Neural progenitor cell (in vitro differentiated cells): ENCODE measurements at regions not wholly inside any gene's neighbourhood (a gene's known extent, or its start where the extent isn't known, plus 50 kb on each side); places are given as distances from the start of the nearest gene placed in this dataset.

ENCODE experiments used
- EZH2 ChIP-seq: fragments of 200-600 bp; sonication (generic); IDR thresholded peaks from 2 replicates; pipeline ENCODE4 v1.6.1; 2017; ENCODE audit warnings: antibody characterized with exemption, mild to moderate bottlenecking, moderate library complexity
- EZH2phosphoT487 ChIP-seq: fragments of 200-600 bp; sonication (generic); IDR thresholded peaks from 2 replicates; pipeline ENCODE4 v1.6.1; 2017; ENCODE audit warnings: antibody characterized with exemption
- TF ChIP-seq, protein P1 (sequence below): fragments of 200-600 bp; sonication (generic); IDR thresholded peaks from 2 replicates; pipeline ENCODE4 v1.5.1; 2017; ENCODE audit warnings: antibody characterized with exemption, mild to moderate bottlenecking

DNA sequence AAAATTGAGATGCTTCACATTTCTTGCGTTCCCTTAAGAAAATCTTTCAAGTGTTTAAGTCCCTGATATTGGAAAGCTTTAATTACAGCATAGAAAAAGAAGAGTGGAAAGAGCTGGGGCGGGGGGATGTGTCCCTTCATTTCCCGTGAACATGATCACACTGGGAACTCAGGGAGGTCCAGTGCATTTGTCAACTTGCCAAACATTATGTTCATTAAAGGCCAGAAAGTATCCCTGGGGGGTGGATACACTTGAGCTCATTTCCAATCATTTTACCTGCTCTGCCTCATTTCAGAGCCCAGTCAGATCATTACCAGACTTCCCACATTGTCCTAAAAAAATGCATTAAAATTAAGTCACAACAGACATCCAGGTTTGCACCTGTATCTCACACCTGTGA, 123.6 kb upstream of the KCNJ15 start:
- no peak for TF ChIP-seq EZH2phosphoT487
- no peak for TF ChIP-seq EZH2
- TF ChIP-seq, protein P1, sequence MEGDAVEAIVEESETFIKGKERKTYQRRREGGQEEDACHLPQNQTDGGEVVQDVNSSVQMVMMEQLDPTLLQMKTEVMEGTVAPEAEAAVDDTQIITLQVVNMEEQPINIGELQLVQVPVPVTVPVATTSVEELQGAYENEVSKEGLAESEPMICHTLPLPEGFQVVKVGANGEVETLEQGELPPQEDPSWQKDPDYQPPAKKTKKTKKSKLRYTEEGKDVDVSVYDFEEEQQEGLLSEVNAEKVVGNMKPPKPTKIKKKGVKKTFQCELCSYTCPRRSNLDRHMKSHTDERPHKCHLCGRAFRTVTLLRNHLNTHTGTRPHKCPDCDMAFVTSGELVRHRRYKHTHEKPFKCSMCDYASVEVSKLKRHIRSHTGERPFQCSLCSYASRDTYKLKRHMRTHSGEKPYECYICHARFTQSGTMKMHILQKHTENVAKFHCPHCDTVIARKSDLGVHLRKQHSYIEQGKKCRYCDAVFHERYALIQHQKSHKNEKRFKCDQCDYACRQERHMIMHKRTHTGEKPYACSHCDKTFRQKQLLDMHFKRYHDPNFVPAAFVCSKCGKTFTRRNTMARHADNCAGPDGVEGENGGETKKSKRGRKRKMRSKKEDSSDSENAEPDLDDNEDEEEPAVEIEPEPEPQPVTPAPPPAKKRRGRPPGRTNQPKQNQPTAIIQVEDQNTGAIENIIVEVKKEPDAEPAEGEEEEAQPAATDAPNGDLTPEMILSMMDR: no peak
